ENCODE measurements at regions not wholly inside any gene's neighbourhood (a gene's known extent, or its start where the extent isn't known, plus 50 kb on each side); places are given as distances from the start of the nearest gene placed in this dataset.

- CTCF ChIA-PET, result no interaction called here
- BruUV-seq (replicated peaks), result no TSS peak
- in situ Hi-C loops (cut with HindIII; ENCODE audit: low pct_unique_long_range_greater_than_20kb, low sequenced_read_pairs) (no loop called here), intact Hi-C loops (cut with micrococcal nuclease; ENCODE audit: unreplicated experiment) (no loop called here)
- H3K9me3 ChIP-seq (ENCODE audit: control insufficient read depth, insufficient read depth, low read depth, low read length), result no peaks in the 10 kb centered on the region
- no peak overlapping the region for H3K4me3 ChIP-seq (ENCODE audit: low read depth in 2 of 2, low read length in 2 of 2)
- no peak for ATAC-seq
- H3K4me1 ChIP-seq (ENCODE audit: control insufficient read depth, insufficient read depth, low read length), result no peaks in the 10 kb centered on the region
- no peaks in the 10 kb centered on the region for H3K36me3 ChIP-seq (ENCODE audit: control insufficient read depth, insufficient read depth, low read length)
- H3K27ac ChIP-seq (ENCODE audit: low read length), result no peak overlapping the region
- POLR2A ChIA-PET, result no interaction called here
- no peak for DNase-seq (ENCODE audit: low read depth, low spot score)
- TF ChIP-seq POLR2AphosphoS5 (IDR thresholded peaks at IDR 0.05; ENCODE audit: low read depth, low read length) (no peak), TCF7L2 (IDR thresholded peaks at IDR 0.05; ENCODE audit: low read depth, low read length) (no peak), SIN3A (IDR thresholded peaks at IDR 0.05; ENCODE audit: borderline replicate concordance, insufficient read depth, low read depth, low read length) (no peak)
- TF ChIP-seq, protein P1, sequence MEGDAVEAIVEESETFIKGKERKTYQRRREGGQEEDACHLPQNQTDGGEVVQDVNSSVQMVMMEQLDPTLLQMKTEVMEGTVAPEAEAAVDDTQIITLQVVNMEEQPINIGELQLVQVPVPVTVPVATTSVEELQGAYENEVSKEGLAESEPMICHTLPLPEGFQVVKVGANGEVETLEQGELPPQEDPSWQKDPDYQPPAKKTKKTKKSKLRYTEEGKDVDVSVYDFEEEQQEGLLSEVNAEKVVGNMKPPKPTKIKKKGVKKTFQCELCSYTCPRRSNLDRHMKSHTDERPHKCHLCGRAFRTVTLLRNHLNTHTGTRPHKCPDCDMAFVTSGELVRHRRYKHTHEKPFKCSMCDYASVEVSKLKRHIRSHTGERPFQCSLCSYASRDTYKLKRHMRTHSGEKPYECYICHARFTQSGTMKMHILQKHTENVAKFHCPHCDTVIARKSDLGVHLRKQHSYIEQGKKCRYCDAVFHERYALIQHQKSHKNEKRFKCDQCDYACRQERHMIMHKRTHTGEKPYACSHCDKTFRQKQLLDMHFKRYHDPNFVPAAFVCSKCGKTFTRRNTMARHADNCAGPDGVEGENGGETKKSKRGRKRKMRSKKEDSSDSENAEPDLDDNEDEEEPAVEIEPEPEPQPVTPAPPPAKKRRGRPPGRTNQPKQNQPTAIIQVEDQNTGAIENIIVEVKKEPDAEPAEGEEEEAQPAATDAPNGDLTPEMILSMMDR (IDR thresholded peaks at IDR 0.05), result no peak
- TF ChIP-seq, protein P2, sequence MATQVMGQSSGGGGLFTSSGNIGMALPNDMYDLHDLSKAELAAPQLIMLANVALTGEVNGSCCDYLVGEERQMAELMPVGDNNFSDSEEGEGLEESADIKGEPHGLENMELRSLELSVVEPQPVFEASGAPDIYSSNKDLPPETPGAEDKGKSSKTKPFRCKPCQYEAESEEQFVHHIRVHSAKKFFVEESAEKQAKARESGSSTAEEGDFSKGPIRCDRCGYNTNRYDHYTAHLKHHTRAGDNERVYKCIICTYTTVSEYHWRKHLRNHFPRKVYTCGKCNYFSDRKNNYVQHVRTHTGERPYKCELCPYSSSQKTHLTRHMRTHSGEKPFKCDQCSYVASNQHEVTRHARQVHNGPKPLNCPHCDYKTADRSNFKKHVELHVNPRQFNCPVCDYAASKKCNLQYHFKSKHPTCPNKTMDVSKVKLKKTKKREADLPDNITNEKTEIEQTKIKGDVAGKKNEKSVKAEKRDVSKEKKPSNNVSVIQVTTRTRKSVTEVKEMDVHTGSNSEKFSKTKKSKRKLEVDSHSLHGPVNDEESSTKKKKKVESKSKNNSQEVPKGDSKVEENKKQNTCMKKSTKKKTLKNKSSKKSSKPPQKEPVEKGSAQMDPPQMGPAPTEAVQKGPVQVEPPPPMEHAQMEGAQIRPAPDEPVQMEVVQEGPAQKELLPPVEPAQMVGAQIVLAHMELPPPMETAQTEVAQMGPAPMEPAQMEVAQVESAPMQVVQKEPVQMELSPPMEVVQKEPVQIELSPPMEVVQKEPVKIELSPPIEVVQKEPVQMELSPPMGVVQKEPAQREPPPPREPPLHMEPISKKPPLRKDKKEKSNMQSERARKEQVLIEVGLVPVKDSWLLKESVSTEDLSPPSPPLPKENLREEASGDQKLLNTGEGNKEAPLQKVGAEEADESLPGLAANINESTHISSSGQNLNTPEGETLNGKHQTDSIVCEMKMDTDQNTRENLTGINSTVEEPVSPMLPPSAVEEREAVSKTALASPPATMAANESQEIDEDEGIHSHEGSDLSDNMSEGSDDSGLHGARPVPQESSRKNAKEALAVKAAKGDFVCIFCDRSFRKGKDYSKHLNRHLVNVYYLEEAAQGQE (IDR thresholded peaks at IDR 0.05; ENCODE audit: insufficient read depth in 1 of 2, low read depth in 2 of 2, low read length in 1 of 2), result no peak
- no peaks in the 10 kb centered on the region for H3K27me3 ChIP-seq (ENCODE audit: control insufficient read depth, insufficient read depth, low read length)
Measured at GRCh38 chr4:34200535-34200934, 2043.8 kb downstream of the ARAP2 start.

DNA sequence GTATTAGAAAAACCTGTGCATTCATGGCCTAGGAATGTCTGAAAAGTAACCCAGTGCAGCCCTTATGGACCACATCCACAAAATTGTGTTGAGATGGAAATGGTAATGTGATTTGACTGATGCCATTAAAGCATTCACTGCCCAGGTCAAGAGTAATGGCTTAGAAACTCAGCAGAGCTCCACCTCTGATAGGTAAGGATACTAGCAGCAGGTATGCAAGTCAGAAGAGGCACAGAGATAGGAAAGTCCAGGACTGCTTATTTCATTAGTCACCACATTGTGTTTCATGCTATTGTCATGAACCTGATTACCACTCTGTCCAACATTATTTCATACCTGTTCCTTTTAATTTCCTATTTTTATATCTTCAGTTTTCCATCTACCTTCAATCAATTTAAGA is 2042.2 kb downstream of the ARAP2 start:
- in situ Hi-C loops (cut with HindIII; ENCODE audit: low pct_unique_long_range_greater_than_20kb, low sequenced_read_pairs) (no loop called here), intact Hi-C loops (cut with micrococcal nuclease; ENCODE audit: unreplicated experiment) (no loop called here)
- ATAC-seq (no peak), DNase-seq (ENCODE audit: low read depth, low spot score) (no peak)
- CTCF ChIA-PET, result no interaction called here
- TF ChIP-seq POLR2AphosphoS5 (IDR thresholded peaks at IDR 0.05; ENCODE audit: low read depth, low read length), result no peak
- TF ChIP-seq, protein P2 (IDR thresholded peaks at IDR 0.05; ENCODE audit: insufficient read depth in 1 of 2, low read depth in 2 of 2, low read length in 1 of 2), result no peak
- no peak for TF ChIP-seq SIN3A (IDR thresholded peaks at IDR 0.05; ENCODE audit: borderline replicate concordance, insufficient read depth, low read depth, low read length)
- TF ChIP-seq TCF7L2 (IDR thresholded peaks at IDR 0.05; ENCODE audit: low read depth, low read length), result no peak
- TF ChIP-seq, protein P1 (IDR thresholded peaks at IDR 0.05), result no peak
- no peaks in the 10 kb centered on the region for H3K9me3 ChIP-seq (ENCODE audit: control insufficient read depth, insufficient read depth, low read depth, low read length)
- H3K27me3 ChIP-seq (ENCODE audit: control insufficient read depth, insufficient read depth, low read length), result no peaks in the 10 kb centered on the region
- POLR2A ChIA-PET, result no interaction called here
- H3K27ac ChIP-seq (ENCODE audit: low read length), result no peak overlapping the region
- no peak overlapping the region for H3K4me3 ChIP-seq (ENCODE audit: low read depth in 2 of 2, low read length in 2 of 2)
- no TSS peak for BruUV-seq (replicated peaks)
- H3K4me1 ChIP-seq (ENCODE audit: control insufficient read depth, insufficient read depth, low read length), result no peaks in the 10 kb centered on the region
- H3K36me3 ChIP-seq (ENCODE audit: control insufficient read depth, insufficient read depth, low read length), result no peaks in the 10 kb centered on the region

Measured in Panc1 (cell line).